ENCODE measurements at regions not wholly inside any gene's neighbourhood (a gene's known extent, or its start where the extent isn't known, plus 50 kb on each side); places are given as distances from the start of the nearest gene placed in this dataset.

DNA sequence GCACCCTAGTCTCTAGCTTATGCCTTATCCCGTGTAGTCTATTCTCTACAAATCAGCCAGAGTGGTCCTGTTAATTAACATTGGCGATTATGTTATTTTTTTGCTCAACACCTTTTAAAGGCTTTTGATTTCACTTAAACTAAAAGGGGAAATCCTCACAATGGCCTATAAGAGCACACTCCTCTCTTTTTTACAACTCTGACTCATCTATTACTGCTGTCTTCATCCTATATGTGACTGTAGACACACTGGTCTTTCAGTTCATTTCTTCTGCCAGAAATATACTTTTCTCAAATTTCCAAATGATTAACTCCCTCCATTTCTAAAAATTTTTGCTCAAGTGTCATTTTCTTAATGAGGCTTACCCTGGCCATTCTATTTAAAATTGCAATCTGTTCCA lies 143.4 kb downstream of the NSUN3 start (continued):
- TF ChIP-seq ZNF281 (CRISPR knock-in tag; IDR thresholded peaks at IDR 0.05), result no peak

DNA sequence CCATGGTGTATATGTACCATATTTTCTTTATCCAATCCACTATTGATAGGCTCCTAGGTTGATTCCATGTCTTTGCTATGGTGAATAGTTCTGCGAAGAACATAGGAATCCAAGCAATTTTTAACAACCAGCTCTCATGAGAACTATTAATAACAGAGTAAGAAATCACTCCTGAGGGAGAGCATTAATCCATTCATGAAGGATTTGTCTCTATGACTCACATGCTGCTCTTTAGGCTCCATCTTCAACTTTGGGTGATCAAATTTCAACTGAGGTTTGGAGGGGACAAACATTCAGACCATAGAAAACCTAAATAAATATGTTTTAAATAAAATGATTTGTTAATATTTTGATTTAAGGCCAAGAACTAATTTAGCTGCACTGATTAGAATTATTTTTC lies 147.4 kb downstream of the NSUN3 start:
- no peaks in the 10 kb centered on the region for H3K27me3 Mint-ChIP-seq (ENCODE audit: low read depth)
- ATAC-seq (no peak), DNase-seq (ENCODE audit: low spot score) (no peak)
- peaks cover 31% of the 10 kb centered on the region for H3K9me3 Mint-ChIP-seq
- TF ChIP-seq USF1 (CRISPR knock-in tag; IDR thresholded peaks at IDR 0.05) (no peak), FOXP1 (CRISPR knock-in tag; IDR thresholded peaks at IDR 0.05; ENCODE audit: borderline replicate concordance) (no peak), SMAD4 (CRISPR knock-in tag; IDR thresholded peaks at IDR 0.05) (no peak), ZNF416 (CRISPR knock-in tag; IDR thresholded peaks at IDR 0.05) (no peak), TP53 (CRISPR knock-in tag; IDR thresholded peaks at IDR 0.05) (no peak), SMAD3 (CRISPR knock-in tag; IDR thresholded peaks at IDR 0.05; ENCODE audit: borderline replicate concordance) (no peak), ERG (CRISPR knock-in tag; IDR thresholded peaks at IDR 0.05) (no peak), ETV6 (CRISPR knock-in tag; IDR thresholded peaks at IDR 0.05) (no peak), KAT7 (CRISPR knock-in tag; IDR thresholded peaks at IDR 0.05; ENCODE audit: borderline replicate concordance) (no peak), MXD4 (CRISPR knock-in tag; IDR thresholded peaks at IDR 0.05; ENCODE audit: borderline replicate concordance) (no peak), ZSCAN18 (CRISPR knock-in tag; IDR thresholded peaks at IDR 0.05) (no peak), AR (CRISPR knock-in tag; IDR thresholded peaks at IDR 0.05) (no peak), TEAD4 (CRISPR knock-in tag; IDR thresholded peaks at IDR 0.05) (no peak), RORB (CRISPR knock-in tag; IDR thresholded peaks at IDR 0.05) (no peak)
- TF ChIP-seq, protein P1, sequence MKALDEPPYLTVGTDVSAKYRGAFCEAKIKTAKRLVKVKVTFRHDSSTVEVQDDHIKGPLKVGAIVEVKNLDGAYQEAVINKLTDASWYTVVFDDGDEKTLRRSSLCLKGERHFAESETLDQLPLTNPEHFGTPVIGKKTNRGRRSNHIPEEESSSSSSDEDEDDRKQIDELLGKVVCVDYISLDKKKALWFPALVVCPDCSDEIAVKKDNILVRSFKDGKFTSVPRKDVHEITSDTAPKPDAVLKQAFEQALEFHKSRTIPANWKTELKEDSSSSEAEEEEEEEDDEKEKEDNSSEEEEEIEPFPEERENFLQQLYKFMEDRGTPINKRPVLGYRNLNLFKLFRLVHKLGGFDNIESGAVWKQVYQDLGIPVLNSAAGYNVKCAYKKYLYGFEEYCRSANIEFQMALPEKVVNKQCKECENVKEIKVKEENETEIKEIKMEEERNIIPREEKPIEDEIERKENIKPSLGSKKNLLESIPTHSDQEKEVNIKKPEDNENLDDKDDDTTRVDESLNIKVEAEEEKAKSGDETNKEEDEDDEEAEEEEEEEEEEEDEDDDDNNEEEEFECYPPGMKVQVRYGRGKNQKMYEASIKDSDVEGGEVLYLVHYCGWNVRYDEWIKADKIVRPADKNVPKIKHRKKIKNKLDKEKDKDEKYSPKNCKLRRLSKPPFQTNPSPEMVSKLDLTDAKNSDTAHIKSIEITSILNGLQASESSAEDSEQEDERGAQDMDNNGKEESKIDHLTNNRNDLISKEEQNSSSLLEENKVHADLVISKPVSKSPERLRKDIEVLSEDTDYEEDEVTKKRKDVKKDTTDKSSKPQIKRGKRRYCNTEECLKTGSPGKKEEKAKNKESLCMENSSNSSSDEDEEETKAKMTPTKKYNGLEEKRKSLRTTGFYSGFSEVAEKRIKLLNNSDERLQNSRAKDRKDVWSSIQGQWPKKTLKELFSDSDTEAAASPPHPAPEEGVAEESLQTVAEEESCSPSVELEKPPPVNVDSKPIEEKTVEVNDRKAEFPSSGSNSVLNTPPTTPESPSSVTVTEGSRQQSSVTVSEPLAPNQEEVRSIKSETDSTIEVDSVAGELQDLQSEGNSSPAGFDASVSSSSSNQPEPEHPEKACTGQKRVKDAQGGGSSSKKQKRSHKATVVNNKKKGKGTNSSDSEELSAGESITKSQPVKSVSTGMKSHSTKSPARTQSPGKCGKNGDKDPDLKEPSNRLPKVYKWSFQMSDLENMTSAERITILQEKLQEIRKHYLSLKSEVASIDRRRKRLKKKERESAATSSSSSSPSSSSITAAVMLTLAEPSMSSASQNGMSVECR (CRISPR knock-in tag; IDR thresholded peaks at IDR 0.05; ENCODE audit: borderline replicate concordance), result no peak
- TF ChIP-seq, protein P2, sequence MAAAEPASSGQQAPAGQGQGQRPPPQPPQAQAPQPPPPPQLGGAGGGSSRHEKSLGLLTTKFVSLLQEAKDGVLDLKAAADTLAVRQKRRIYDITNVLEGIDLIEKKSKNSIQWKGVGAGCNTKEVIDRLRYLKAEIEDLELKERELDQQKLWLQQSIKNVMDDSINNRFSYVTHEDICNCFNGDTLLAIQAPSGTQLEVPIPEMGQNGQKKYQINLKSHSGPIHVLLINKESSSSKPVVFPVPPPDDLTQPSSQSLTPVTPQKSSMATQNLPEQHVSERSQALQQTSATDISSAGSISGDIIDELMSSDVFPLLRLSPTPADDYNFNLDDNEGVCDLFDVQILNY (CRISPR knock-in tag; IDR thresholded peaks at IDR 0.05), result no peak
- TF ChIP-seq, protein P3, sequence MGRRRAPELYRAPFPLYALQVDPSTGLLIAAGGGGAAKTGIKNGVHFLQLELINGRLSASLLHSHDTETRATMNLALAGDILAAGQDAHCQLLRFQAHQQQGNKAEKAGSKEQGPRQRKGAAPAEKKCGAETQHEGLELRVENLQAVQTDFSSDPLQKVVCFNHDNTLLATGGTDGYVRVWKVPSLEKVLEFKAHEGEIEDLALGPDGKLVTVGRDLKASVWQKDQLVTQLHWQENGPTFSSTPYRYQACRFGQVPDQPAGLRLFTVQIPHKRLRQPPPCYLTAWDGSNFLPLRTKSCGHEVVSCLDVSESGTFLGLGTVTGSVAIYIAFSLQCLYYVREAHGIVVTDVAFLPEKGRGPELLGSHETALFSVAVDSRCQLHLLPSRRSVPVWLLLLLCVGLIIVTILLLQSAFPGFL (CRISPR knock-in tag; IDR thresholded peaks at IDR 0.05; ENCODE audit: borderline replicate concordance), result no peak
- TF ChIP-seq, protein P4, sequence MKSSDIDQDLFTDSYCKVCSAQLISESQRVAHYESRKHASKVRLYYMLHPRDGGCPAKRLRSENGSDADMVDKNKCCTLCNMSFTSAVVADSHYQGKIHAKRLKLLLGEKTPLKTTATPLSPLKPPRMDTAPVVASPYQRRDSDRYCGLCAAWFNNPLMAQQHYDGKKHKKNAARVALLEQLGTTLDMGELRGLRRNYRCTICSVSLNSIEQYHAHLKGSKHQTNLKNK (CRISPR knock-in tag; IDR thresholded peaks at IDR 0.05), result no peak
- no peaks in the 10 kb centered on the region for H3K36me3 Mint-ChIP-seq
- CTCF ChIA-PET, result no interaction called here
- H3K4me1 Mint-ChIP-seq, result no peaks in the 10 kb centered on the region
- no peak overlapping the region for H3K4me3 Mint-ChIP-seq
- POLR2A ChIA-PET, result no interaction called here
- no peak overlapping the region for H3K27ac Mint-ChIP-seq

All from WTC11 (cell line).